Stimulated activated naive B cell treated with anti-CD40 and anti-IgM and Interleukin-4, amounts not matched to agents 10 μg/mL and 1 μg/mL and 100 μg/mL, for 72 hours (primary cell): ENCODE measurements at regions not wholly inside any gene's neighbourhood (a gene's known extent, or its start where the extent isn't known, plus 50 kb on each side); places are given as distances from the start of the nearest gene placed in this dataset.

Experiments
- ATAC-seq, 2 donors: fragments of 150-1000 bp; cut with Tn5 transposase; replicated peaks; 2 replicates each; pipeline ENCODE4 v1.10.0; 2021; ENCODE audit warnings: moderate library complexity in 1 of 2
- DNase-seq: peaks from one replicate; pipeline ENCODE4 v3.0.0; 2021
- H3K27ac Mint-ChIP-seq: one replicate; pipeline ENCODE4 v1.8.0; 2022; ENCODE audit warnings: mild to moderate bottlenecking, mixed read lengths
- H3K27me3 Mint-ChIP-seq, 2 donors: one replicate each; pipeline ENCODE4 v1.8.0; 2022; ENCODE audit warnings: mixed read lengths in 2 of 2
- H3K36me3 Mint-ChIP-seq, 2 donors: one replicate each; pipeline ENCODE4 v1.8.0; 2022; ENCODE audit warnings: mixed read lengths in 2 of 2, mild to moderate bottlenecking in 1 of 2
- H3K4me1 Mint-ChIP-seq, 2 donors: one replicate each; pipeline ENCODE4 v1.8.0; 2022; ENCODE audit warnings: mixed read lengths in 2 of 2, mild to moderate bottlenecking in 1 of 2
- H3K4me3 Mint-ChIP-seq, 2 donors: one replicate each; pipeline ENCODE4 v1.8.0; 2022; ENCODE audit warnings: mild to moderate bottlenecking in 2 of 2, mixed read lengths in 2 of 2, moderate library complexity in 1 of 2
- H3K9me3 Mint-ChIP-seq, 2 donors: one replicate each; pipeline ENCODE4 v1.8.0; 2022; ENCODE audit warnings: mixed read lengths in 2 of 2, mild to moderate bottlenecking in 1 of 2

DNA sequence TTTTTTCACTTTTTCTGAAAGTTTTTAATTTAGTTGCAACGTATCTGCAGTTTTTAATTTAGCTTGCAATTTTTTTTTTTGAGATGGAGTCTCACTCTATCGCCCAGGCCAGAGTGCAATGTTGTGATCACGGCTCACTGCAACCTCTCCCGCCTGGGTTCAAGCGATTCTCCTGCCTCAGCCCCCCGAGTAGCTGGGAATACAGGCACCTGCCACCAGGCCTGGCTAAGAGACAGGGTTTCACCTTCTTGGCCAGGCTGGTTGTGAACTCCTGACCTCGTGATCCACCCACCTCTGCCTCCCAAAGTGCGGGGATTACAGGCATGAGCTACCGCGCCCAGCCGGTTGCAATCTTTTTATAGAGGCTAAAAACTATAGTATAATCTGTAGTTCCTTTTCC, 142.9 kb upstream of the ALCAM start:
- no peak for DNase-seq
- H3K27ac Mint-ChIP-seq, result no peak overlapping the region
- ATAC-seq, result no peak
- no peak overlapping the region for H3K4me3 Mint-ChIP-seq
- peaks cover 0 to 4% of the 10 kb centered on the region in 2 donors for H3K9me3 Mint-ChIP-seq
- no peaks in the 10 kb centered on the region for H3K27me3 Mint-ChIP-seq
- H3K4me1 Mint-ChIP-seq, result no peaks in the 10 kb centered on the region
- H3K36me3 Mint-ChIP-seq, result no peaks in the 10 kb centered on the region

- DNase-seq (no peak), ATAC-seq (no peak)
- Mint-ChIP-seq H3K4me3 (no peak overlapping the region), H3K4me1 (no peaks in the 10 kb centered on the region), H3K36me3 (no peaks in the 10 kb centered on the region), H3K27ac (no peak overlapping the region), H3K27me3 (no peaks in the 10 kb centered on the region), H3K9me3 (peaks cover 0 to 8% of the 10 kb centered on the region in 2 donors)
Measured at GRCh38 chr3:105228696-105229095, 138.0 kb upstream of the ALCAM start.

DNA sequence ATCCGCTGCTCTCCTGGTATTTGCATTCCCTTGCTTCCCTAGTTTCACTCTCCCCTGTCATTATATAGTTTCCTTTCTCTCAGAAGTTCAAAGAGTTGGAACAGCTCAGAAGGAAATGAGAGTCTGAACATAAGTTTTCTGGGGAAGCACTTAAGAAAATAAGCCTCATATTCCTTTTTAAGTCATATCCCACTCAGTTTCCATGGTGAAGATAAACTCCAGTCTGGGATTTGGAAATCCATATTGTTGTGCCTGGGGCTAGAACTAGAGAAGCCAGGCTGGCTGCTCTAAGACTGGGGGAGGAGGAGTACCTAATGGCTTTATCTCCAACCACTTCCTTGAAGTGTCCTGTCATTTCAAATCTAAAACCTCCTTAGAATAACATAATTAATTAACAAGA, 134.2 kb upstream of the ALCAM start:
- H3K27ac Mint-ChIP-seq, result no peak overlapping the region
- ATAC-seq (no peak), DNase-seq (no peak)
- H3K9me3 Mint-ChIP-seq, result peaks cover 0 to 8% of the 10 kb centered on the region in 2 donors
- H3K36me3 Mint-ChIP-seq, result no peaks in the 10 kb centered on the region
- peaks cover 0 to 5% of the 10 kb centered on the region in 2 donors for H3K4me1 Mint-ChIP-seq
- H3K27me3 Mint-ChIP-seq, result no peaks in the 10 kb centered on the region
- H3K4me3 Mint-ChIP-seq, result no peak overlapping the region

GRCh38 chr3:105233010-105233409, 133.7 kb upstream of the ALCAM start:
- Mint-ChIP-seq H3K9me3 (peaks cover 0 to 8% of the 10 kb centered on the region in 2 donors), H3K27me3 (no peaks in the 10 kb centered on the region), H3K36me3 (no peaks in the 10 kb centered on the region), H3K27ac (no peak overlapping the region), H3K4me3 (no peak overlapping the region), H3K4me1 (peaks cover 0 to 5% of the 10 kb centered on the region in 2 donors)
- no peak for DNase-seq
- ATAC-seq, result no peak

DNA sequence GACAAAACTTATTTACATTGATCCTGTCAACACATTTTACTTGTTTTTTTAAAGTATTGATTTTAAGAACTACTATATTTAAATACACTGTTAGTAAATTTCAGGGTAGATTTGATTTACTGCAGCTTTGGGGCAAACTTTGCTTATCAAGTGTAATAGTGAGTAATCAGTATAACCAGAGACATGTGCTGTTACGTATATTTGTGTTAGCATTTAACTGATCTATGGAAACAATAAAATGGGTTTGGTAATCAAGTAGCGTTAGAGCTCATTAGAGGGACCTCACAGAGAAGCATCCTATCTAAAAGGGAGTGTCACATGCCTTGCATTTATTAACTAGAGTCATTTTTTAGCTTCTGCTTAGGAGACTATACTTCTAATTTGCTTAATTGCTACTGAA, 131.5 kb upstream of the ALCAM start:
- Mint-ChIP-seq H3K36me3 (no peaks in the 10 kb centered on the region), H3K4me3 (no peak overlapping the region), H3K4me1 (peaks cover 0 to 5% of the 10 kb centered on the region in 2 donors), H3K27ac (no peak overlapping the region), H3K9me3 (no peaks in the 10 kb centered on the region), H3K27me3 (no peaks in the 10 kb centered on the region)
- ATAC-seq (no peak), DNase-seq (no peak)

DNA sequence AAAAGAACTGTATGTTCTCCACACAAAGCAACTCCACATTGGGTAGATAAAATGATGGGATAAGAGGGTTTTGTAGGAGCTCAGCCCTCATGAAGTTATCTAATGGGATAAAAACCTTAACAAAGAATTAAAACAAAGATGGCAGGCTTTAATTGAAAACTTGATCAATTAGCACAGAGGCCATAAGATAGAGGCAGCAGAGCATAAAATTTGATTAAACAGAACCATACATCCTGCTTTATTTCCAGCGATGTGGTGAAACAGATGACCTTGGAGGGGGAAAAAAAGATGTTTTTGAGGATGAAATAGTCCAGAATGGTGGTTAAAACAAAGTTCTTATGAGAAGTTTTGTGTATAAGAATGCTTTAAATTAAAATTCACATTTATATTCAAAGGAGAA, 130.9 kb upstream of the ALCAM start:
- no peak overlapping the region for H3K27ac Mint-ChIP-seq
- DNase-seq (no peak), ATAC-seq (no peak)
- H3K4me1 Mint-ChIP-seq, result peaks cover 0 to 5% of the 10 kb centered on the region in 2 donors
- H3K27me3 Mint-ChIP-seq, result no peaks in the 10 kb centered on the region
- H3K4me3 Mint-ChIP-seq, result no peak overlapping the region
- no peaks in the 10 kb centered on the region for H3K36me3 Mint-ChIP-seq
- no peaks in the 10 kb centered on the region for H3K9me3 Mint-ChIP-seq

GRCh38 chr3:105238367-105238766, 128.3 kb upstream of the ALCAM start:
- Mint-ChIP-seq H3K36me3 (no peaks in the 10 kb centered on the region), H3K4me3 (no peak overlapping the region), H3K27ac (no peak overlapping the region), H3K4me1 (peaks cover 0 to 5% of the 10 kb centered on the region in 2 donors), H3K9me3 (no peaks in the 10 kb centered on the region), H3K27me3 (no peaks in the 10 kb centered on the region)
- ATAC-seq (no peak), DNase-seq (no peak)

GRCh38 chr3:105243076-105243475, 123.6 kb upstream of the ALCAM start:
- Mint-ChIP-seq H3K9me3 (no peaks in the 10 kb centered on the region), H3K27me3 (no peaks in the 10 kb centered on the region), H3K27ac (no peak overlapping the region), H3K4me1 (no peaks in the 10 kb centered on the region), H3K4me3 (no peak overlapping the region), H3K36me3 (no peaks in the 10 kb centered on the region)
- no peak for DNase-seq
- ATAC-seq, result no peak

- Mint-ChIP-seq H3K9me3 (peaks cover 5 to 15% of the 10 kb centered on the region in 2 donors), H3K4me1 (no peaks in the 10 kb centered on the region), H3K36me3 (no peaks in the 10 kb centered on the region), H3K27ac (no peak overlapping the region), H3K4me3 (no peak overlapping the region), H3K27me3 (no peaks in the 10 kb centered on the region)
- DNase-seq (no peak), ATAC-seq (no peak)
Measured at GRCh38 chr3:105246536-105246935, 120.2 kb upstream of the ALCAM start.

DNA sequence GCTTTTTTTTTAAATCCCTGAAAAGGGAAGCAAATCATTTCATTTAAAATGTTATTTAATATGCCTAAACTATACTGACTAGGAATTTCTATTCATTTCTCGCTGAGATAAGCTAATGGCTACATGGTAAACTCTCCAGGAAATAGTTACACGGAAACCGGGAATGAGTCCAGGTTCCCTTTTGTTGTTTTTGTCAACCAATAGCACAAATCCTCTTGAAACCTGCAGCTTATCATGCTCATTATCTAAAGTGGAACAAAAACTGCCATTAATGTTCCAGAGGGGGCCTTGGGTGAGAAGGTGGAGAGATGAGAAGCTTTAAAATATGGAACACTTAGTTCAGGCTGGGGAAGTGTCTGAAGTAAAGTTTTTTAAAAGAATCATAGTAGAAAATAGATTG, 113.5 kb upstream of the ALCAM start:
- H3K27me3 Mint-ChIP-seq, result no peaks in the 10 kb centered on the region
- no peak overlapping the region for H3K27ac Mint-ChIP-seq
- DNase-seq (no peak), ATAC-seq (no peak)
- H3K4me1 Mint-ChIP-seq, result peaks cover 0 to 2% of the 10 kb centered on the region in 2 donors
- no peak overlapping the region for H3K4me3 Mint-ChIP-seq
- H3K9me3 Mint-ChIP-seq, result peaks cover 5 to 15% of the 10 kb centered on the region in 2 donors
- H3K36me3 Mint-ChIP-seq, result no peaks in the 10 kb centered on the region

GRCh38 chr3:105254154-105254553, 112.6 kb upstream of the ALCAM start:
- no peak overlapping the region for H3K4me3 Mint-ChIP-seq

DNA sequence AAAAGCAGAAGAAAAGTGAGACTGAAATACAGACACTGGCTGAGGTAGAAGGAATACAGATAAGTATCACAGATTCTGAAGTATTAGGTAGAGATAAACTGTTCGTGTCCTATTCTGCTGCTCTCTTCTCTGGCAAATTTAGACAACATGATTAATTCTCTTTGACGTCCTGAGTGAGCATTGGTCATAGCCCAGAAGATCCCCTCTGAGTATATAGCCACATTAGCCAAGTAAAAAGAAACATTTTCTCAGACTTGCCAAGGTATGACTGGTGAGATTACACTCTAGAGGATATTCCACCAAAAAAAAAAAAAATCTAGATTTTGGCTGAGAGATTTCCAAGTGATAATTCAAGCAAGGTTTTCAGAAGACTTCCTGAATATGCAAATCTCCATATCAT, 111.4 kb upstream of the ALCAM start:
- no peaks in the 10 kb centered on the region for H3K36me3 Mint-ChIP-seq
- no peaks in the 10 kb centered on the region for H3K27me3 Mint-ChIP-seq
- DNase-seq (no peak), ATAC-seq (no peak)
- no peak overlapping the region for H3K27ac Mint-ChIP-seq
- H3K4me3 Mint-ChIP-seq, result no peak overlapping the region
- H3K9me3 Mint-ChIP-seq, result peaks cover 3 to 10% of the 10 kb centered on the region in 2 donors
- H3K4me1 Mint-ChIP-seq, result peaks cover 0 to 2% of the 10 kb centered on the region in 2 donors

More at GRCh38 chr3:105254154-105254553, 112.6 kb upstream of the ALCAM start:
- H3K27ac Mint-ChIP-seq, result no peak overlapping the region
- peaks cover 0 to 2% of the 10 kb centered on the region in 2 donors for H3K4me1 Mint-ChIP-seq
- H3K27me3 Mint-ChIP-seq, result no peaks in the 10 kb centered on the region
- ATAC-seq, result no peak
- no peak for DNase-seq
- H3K9me3 Mint-ChIP-seq, result peaks cover 5 to 15% of the 10 kb centered on the region in 2 donors
- H3K36me3 Mint-ChIP-seq, result no peaks in the 10 kb centered on the region

GRCh38 chr3:105259496-105259895, 107.2 kb upstream of the ALCAM start:
- no peak overlapping the region for H3K27ac Mint-ChIP-seq
- no peak for ATAC-seq
- H3K4me3 Mint-ChIP-seq, result no peak overlapping the region
- H3K27me3 Mint-ChIP-seq, result peaks cover 0 to 3% of the 10 kb centered on the region in 2 donors
- DNase-seq, result no peak
- H3K36me3 Mint-ChIP-seq, result no peaks in the 10 kb centered on the region
- H3K9me3 Mint-ChIP-seq, result peaks cover 2 to 4% of the 10 kb centered on the region in 2 donors
- peaks cover 0 to 2% of the 10 kb centered on the region in 2 donors for H3K4me1 Mint-ChIP-seq

- H3K27me3 Mint-ChIP-seq, result peaks cover 0 to 3% of the 10 kb centered on the region in 2 donors
- no peak for ATAC-seq
- peaks cover 2 to 4% of the 10 kb centered on the region in 2 donors for H3K9me3 Mint-ChIP-seq
- no peak overlapping the region for H3K27ac Mint-ChIP-seq
- no peak overlapping the region for H3K4me3 Mint-ChIP-seq
- peaks cover 0 to 2% of the 10 kb centered on the region in 2 donors for H3K4me1 Mint-ChIP-seq
- no peaks in the 10 kb centered on the region for H3K36me3 Mint-ChIP-seq
- no peak for DNase-seq
Measured at GRCh38 chr3:105260385-105260784, 106.3 kb upstream of the ALCAM start.

GRCh38 chr3:105274536-105274935, 92.2 kb upstream of the ALCAM start:
- Mint-ChIP-seq H3K9me3 (no peaks in the 10 kb centered on the region), H3K36me3 (no peaks in the 10 kb centered on the region), H3K27ac (no peak overlapping the region), H3K4me1 (peaks cover 0 to 4% of the 10 kb centered on the region in 2 donors), H3K27me3 (peaks cover 0 to 5% of the 10 kb centered on the region in 2 donors), H3K4me3 (no peak overlapping the region)
- DNase-seq (no peak), ATAC-seq (no peak)

DNA sequence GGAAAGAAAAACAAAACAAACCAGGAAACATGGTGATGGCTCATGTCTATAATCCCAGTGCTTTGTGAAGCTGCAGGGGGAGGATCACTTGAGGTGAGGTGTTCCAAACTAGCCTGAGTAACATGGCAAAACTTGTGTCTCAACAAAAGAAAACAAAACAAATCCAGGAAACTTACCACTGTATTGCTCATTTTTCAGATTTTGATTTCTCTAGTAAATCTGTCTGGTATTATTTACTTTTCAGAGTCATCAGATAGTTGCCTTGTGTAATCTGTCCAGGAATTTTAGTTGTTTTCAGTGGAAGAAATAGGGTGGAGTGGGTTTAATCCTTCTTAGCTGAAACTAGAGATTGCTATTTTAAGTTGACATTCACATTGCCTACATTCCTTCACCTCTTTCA, 91.8 kb upstream of the ALCAM start:
- Mint-ChIP-seq H3K27ac (no peak overlapping the region), H3K36me3 (no peaks in the 10 kb centered on the region), H3K27me3 (peaks cover 0 to 5% of the 10 kb centered on the region in 2 donors), H3K9me3 (no peaks in the 10 kb centered on the region), H3K4me3 (no peak overlapping the region), H3K4me1 (peaks cover 0 to 4% of the 10 kb centered on the region in 2 donors)
- DNase-seq (no peak), ATAC-seq (no peak)
